ENCODE measurements at regions not wholly inside any gene's neighbourhood (a gene's known extent, or its start where the extent isn't known, plus 50 kb on each side); places are given as distances from the start of the nearest gene placed in this dataset.

GRCh38 chr14:98477935-98478334 is 794.1 kb downstream of the BCL11B start:
- H3K4me3 ChIP-seq (ENCODE audit: low read depth, low read length): no peak overlapping the region
- DNase-seq (ENCODE audit: low read depth): no peak

- DNase-seq (ENCODE audit: low read depth): no peak
- H3K4me3 ChIP-seq (ENCODE audit: low read depth, low read length): no peak overlapping the region
These were observed 782.9 kb downstream of the BCL11B start for GRCh38 chr14:98489115-98489514.

- DNase-seq (ENCODE audit: low read depth): no peak
- no peak overlapping the region for H3K4me3 ChIP-seq (ENCODE audit: low read depth, low read length)
These were observed 777.4 kb downstream of the BCL11B start for GRCh38 chr14:98494582-98494981.

GRCh38 chr14:98498019-98498885 is 773.7 kb downstream of the BCL11B start:
- no peak overlapping the region for H3K4me3 ChIP-seq (ENCODE audit: low read depth, low read length)
- no peak for DNase-seq (ENCODE audit: low read depth)

GRCh38 chr14:98501335-98501734 is 770.7 kb downstream of the BCL11B start:
- DNase-seq (ENCODE audit: low read depth): no peak
- H3K4me3 ChIP-seq (ENCODE audit: low read depth, low read length): no peak overlapping the region

DNA sequence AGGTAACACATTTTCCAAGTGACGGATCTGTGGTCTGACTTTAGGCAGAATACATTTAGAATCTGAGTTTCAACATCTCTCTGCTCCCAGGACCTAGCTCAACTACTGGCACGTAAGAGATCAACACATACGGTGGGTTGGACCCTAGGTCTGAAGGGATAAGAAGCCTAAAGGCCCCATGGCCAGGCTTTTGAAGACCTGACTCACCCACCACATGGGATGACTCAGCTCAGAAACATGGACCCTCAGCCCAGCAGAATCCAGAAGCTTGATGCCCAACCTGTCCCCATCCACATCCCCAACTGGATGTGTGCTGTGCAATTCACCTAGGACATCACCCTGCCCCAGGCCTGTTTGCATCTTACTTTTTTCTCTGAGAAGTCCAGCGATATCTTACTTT is 770.2 kb downstream of the BCL11B start:
- DNase-seq (ENCODE audit: low read depth): no peak
- no peak overlapping the region for H3K4me3 ChIP-seq (ENCODE audit: low read depth, low read length)

DNA sequence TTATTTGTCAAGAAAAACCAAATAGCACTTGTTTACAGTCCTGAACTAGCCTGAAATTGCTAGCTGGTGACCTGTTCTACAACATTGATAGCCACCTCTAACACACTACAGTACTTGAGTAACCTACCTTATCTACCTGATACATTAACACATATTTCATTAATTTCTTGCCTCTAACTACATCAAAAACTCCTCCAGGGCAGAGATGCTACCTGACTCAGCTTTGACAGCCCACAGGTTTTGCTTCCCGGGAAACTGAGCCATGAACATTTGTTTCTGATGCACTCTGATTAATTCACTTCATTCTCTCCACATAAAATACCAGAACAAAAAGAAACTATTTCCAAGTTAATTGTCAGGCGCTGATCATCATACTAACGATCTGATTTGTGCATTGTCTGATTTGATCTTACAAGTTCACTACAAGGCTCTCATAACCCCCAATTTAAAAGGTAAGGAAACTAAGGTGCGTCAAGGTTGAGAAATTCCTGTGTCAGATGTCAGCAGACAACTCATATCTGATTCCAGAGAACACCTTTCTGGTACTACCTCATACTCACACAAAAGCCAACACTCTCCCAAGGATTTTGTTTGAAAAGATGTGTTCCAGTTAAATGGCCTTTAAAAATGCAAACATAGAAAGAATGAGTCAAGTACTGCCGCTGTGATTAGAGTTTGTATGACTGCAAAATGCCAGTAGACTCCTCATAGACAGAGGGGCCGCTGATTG is 768.7 kb downstream of the BCL11B start:
- H3K4me3 ChIP-seq (ENCODE audit: low read depth, low read length): no peak overlapping the region
- no peak for DNase-seq (ENCODE audit: low read depth)

DNA sequence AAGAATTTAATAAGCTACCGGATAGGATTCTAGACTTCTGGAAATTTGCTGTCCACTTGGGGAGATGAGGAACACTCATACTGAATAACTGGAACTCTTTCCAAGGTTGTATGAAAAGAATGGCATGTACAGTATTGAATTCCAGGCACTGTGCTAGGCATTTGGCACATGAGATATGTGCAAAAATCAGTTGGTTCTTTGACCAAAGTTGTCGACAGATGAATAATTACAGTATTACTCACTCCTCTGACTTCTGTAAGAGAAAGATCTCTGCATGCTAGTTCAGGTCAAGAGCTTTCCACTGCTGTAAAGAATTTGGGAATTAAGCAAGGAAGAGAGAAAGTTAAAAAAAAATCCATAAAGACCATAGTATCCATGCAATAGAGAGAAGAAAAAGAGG is 764.7 kb downstream of the BCL11B start:
- no peak overlapping the region for H3K4me3 ChIP-seq (ENCODE audit: low read depth, low read length)
- DNase-seq (ENCODE audit: low read depth): no peak

DNA sequence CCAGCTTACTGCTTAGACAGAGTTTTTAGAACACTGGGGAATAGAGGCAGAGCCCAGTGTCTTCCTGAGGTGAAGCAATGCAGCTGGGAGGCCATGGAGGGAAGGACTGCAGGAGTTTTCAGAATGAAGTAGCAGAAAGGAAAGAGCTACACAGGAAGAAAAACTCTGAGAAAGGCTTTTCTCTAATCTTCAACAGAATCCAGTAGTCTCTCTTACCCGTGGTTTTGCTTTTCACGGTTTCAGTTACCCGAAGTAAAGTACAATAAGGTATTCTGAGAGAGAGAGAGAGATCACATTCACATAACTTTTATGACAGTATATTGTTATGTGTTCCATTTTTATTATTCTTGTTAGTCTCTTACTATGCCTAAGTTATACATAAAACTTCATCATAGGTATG is 761.6 kb downstream of the BCL11B start:
- no peak for DNase-seq (ENCODE audit: low read depth)
- H3K4me3 ChIP-seq (ENCODE audit: low read depth, low read length): no peak overlapping the region

DNA sequence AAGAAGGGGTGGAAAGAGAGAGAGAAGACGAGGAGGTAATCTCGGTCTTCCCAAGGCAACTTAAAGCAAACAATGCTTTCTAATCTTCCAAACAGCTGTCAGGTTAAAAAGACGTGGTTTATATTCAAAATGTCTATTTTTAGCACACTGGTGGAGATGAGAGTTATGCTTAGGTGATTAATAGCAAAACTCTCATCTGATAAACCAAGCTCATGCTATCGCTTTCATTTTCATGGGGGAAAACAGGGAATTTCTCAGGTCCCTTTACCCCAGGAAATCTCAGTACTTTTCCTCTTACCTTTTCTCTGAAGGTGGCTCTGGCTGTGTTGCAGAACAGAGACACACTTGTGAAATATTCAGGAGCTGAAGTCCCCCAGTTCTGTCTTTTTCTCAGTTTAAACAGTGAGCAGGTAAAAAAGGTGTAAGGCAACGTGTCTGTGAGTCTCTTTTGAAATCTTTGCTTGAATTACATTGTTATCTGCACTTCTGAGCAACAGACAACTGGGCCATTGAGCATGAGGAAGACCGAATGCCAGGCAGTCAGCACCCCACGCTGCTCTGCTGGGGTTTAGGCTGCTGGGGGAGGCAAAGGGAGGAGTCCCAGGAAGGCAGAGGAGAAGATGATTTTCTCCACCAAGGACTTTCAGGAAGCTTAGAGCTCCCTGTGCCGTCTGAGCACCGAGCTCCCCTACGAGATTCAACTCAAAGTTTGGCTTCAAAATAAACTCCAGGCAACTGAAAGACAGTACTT is 759.3 kb downstream of the BCL11B start:
- no peak for DNase-seq (ENCODE audit: low read depth)
- no peak overlapping the region for H3K4me3 ChIP-seq (ENCODE audit: low read depth, low read length)

DNA sequence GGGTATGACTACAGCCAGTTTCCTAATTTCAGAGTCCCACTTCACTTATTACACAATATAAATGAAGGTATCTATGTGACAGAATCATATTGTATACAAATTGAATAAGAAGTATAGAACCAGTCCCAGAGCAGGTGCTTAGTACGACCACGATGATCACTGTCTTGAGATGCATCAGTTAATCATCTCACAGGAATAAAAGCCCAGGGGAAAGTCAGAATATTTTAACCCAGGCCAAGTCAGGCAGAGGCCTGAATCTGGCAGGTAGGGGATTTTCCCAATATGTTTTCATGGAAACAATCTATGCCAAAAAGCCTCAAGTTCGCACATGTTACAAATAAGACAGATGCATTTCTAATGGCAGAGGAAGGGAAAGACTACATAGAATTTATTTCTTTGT is 758.4 kb downstream of the BCL11B start:
- no peak for DNase-seq (ENCODE audit: low read depth)
- H3K4me3 ChIP-seq (ENCODE audit: low read depth, low read length): no peak overlapping the region

DNA sequence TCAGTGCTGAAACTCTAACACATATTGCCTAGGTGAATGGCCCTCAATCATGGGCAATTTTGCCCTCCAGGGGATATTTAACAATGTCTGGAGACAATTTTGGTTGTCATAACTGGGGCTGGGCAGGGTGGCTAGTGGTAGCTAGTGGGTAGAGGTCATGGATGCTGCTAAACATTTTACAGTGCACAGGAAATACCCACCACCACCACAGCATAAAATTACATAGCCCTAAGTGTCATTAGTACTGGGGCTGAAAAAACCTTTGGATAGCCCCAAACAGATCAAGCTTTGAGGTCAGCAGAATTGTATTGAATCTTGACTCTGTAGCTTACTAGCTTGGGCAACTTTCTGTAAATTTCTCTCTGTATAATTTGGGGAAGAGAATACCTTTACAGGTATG is 758.0 kb downstream of the BCL11B start:
- H3K4me3 ChIP-seq (ENCODE audit: low read depth, low read length): no peak overlapping the region
- no peak for DNase-seq (ENCODE audit: low read depth)

GRCh38 chr14:98536256-98536655 is 735.7 kb downstream of the BCL11B start:
- no peak for DNase-seq (ENCODE audit: low read depth)
- H3K4me3 ChIP-seq (ENCODE audit: low read depth, low read length): no peak overlapping the region

- DNase-seq (ENCODE audit: low read depth): no peak
- no peak overlapping the region for H3K4me3 ChIP-seq (ENCODE audit: low read depth, low read length)
These were observed 729.7 kb downstream of the BCL11B start for GRCh38 chr14:98542316-98542715.

DNA sequence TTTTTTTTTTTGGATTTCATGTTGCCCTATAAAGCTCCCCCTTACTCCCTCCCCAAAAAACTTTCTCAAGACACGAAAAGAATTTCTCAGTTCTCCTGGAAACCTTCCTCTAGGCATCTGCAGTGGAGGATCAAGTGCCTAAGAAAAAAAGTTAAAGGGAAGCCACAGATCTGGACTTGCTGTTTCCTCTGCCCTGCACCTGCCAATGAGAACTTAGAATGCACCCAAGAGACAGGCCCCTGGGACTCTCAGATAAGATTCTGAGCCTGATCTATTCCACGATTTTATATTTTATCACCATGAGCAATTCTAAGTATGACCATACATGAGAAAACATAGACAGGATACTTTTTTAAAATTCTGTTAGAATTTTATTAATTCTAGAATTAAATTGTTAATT is 728.9 kb downstream of the BCL11B start:
- H3K4me3 ChIP-seq (ENCODE audit: low read depth, low read length): no peak overlapping the region
- no peak for DNase-seq (ENCODE audit: low read depth)

- no peak for DNase-seq (ENCODE audit: low read depth)
- H3K4me3 ChIP-seq (ENCODE audit: low read depth, low read length): no peak overlapping the region
These were observed 727.8 kb downstream of the BCL11B start for GRCh38 chr14:98544174-98544573.

GRCh38 chr14:98545181-98545580 is 726.8 kb downstream of the BCL11B start:
- no peak overlapping the region for H3K4me3 ChIP-seq (ENCODE audit: low read depth, low read length)
- DNase-seq (ENCODE audit: low read depth): no peak

DNA sequence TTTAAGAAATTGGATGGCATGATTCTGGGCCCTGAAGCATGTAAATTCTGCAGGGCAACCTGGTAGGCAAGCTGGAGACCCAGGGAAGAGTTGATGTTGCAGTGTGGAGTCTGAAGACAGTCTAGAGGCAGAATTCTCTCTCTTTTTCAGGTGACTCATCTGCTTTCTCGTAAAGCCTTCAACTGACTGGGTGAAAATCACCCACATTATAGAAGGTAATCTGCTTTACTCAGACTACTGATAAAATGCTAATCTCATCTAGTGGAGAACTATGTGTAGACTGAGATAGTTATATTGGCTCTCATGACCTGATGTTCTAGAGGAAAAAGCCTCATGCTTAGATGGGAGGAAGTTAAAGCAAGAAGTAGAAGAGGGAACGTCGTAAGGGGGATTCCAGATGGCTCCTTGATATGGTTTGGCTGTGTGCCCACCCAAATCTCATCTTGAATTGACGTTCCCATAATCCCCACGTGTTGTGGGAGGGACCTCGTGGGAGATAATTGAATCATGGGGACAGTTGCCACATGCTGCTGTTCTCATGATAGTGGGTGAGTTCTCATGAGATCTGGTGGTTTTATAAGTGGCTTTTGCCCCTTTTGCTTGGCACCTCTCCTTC is 723.8 kb downstream of the BCL11B start:
- H3K4me3 ChIP-seq (ENCODE audit: low read depth, low read length): no peak overlapping the region
- no peak for DNase-seq (ENCODE audit: low read depth)

- H3K4me3 ChIP-seq (ENCODE audit: low read depth, low read length): no peak overlapping the region
- no peak for DNase-seq (ENCODE audit: low read depth)
These were observed 721.0 kb downstream of the BCL11B start for GRCh38 chr14:98551028-98551427.

GRCh38 chr14:98555440-98555839 is 716.6 kb downstream of the BCL11B start:
- no peak overlapping the region for H3K4me3 ChIP-seq (ENCODE audit: low read depth, low read length)
- DNase-seq (ENCODE audit: low read depth): no peak
